GM12892 (cell line): ENCODE measurements at regions not wholly inside any gene's neighbourhood (a gene's known extent, or its start where the extent isn't known, plus 50 kb on each side); places are given as distances from the start of the nearest gene placed in this dataset.

Experiments
- POLR2A ChIP-seq: IDR thresholded peaks from 2 replicates; pipeline ENCODE4 v1.6.1; 2011; ENCODE audit warnings: low read depth, low read length, control low read depth
- POLR2AphosphoS5 ChIP-seq: IDR thresholded peaks from 2 replicates; pipeline ENCODE4 v1.6.1; 2011; ENCODE audit warnings: low read depth, low read length, control low read depth

DNA sequence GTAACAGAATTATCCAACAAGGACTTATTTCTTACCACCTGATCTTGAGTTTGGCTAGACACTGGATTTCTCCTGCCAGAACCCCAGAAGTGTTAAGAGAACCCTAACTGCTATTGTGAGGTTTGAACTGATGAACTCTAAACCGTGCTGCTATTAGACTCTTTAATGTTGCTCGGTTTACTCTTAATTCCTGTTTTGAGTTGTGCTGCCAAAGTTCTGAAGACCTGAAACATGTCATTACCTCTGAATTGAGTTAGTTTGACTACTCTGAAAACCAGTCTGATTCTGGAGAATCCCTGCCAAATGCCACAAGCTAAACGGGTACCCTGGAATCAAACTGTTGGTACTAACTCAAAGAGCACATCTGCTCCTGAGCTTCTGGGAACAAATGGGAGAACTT lies 215.5 kb downstream of the KLF12 start:
- TF ChIP-seq POLR2A (no peak), POLR2AphosphoS5 (no peak)
